Progenitor cell of endocrine pancreas (in vitro differentiated cells): ENCODE measurements at regions not wholly inside any gene's neighbourhood (a gene's known extent, or its start where the extent isn't known, plus 50 kb on each side); places are given as distances from the start of the nearest gene placed in this dataset.

ENCODE experiments used
- DNase-seq: peaks from one replicate; pipeline ENCODE4 v3.0.0; 2021; ENCODE audit warnings: low spot score; ENCODE audit not compliant: unreplicated experiment
- H3K27ac Mint-ChIP-seq: 2 replicates; pipeline ENCODE4 v1.8.0; 2021; ENCODE audit warnings: mild to moderate bottlenecking, moderate library complexity, mixed read lengths
- H3K27me3 Mint-ChIP-seq: 2 replicates; pipeline ENCODE4 v1.8.0; 2021; ENCODE audit warnings: mixed read lengths
- H3K36me3 Mint-ChIP-seq: 2 replicates; pipeline ENCODE4 v1.8.0; 2022; ENCODE audit warnings: mixed read lengths; ENCODE audit not compliant: insufficient read depth
- H3K4me1 Mint-ChIP-seq: 2 replicates; pipeline ENCODE4 v1.8.0; 2021; ENCODE audit warnings: low read depth, mixed read lengths
- H3K4me3 Mint-ChIP-seq: 2 replicates; pipeline ENCODE4 v1.8.0; 2021; ENCODE audit warnings: low read depth, mild to moderate bottlenecking, moderate library complexity, mixed read lengths
- H3K9me3 Mint-ChIP-seq: 2 replicates; pipeline ENCODE4 v1.8.0; 2021; ENCODE audit warnings: low read depth, mixed read lengths
- TF ChIP-seq, protein P1 (sequence below): fragments of 200-600 bp; sonication (generic); IDR thresholded peaks from one replicate; pipeline ENCODE4 v1.5.0; 2021; ENCODE audit warnings: antibody characterized with exemption, mild to moderate bottlenecking; ENCODE audit not compliant: unreplicated experiment

- Mint-ChIP-seq H3K36me3 (no peaks in the 10 kb centered on the region), H3K9me3 (no peaks in the 10 kb centered on the region), H3K27ac (no peak overlapping the region), H3K27me3 (no peaks in the 10 kb centered on the region), H3K4me1 (no peaks in the 10 kb centered on the region), H3K4me3 (no peak overlapping the region)
- TF ChIP-seq, protein P1, sequence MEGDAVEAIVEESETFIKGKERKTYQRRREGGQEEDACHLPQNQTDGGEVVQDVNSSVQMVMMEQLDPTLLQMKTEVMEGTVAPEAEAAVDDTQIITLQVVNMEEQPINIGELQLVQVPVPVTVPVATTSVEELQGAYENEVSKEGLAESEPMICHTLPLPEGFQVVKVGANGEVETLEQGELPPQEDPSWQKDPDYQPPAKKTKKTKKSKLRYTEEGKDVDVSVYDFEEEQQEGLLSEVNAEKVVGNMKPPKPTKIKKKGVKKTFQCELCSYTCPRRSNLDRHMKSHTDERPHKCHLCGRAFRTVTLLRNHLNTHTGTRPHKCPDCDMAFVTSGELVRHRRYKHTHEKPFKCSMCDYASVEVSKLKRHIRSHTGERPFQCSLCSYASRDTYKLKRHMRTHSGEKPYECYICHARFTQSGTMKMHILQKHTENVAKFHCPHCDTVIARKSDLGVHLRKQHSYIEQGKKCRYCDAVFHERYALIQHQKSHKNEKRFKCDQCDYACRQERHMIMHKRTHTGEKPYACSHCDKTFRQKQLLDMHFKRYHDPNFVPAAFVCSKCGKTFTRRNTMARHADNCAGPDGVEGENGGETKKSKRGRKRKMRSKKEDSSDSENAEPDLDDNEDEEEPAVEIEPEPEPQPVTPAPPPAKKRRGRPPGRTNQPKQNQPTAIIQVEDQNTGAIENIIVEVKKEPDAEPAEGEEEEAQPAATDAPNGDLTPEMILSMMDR = no peak
- no peak for DNase-seq
Observed at GRCh38 chr7:41581041-41581440, 121.8 kb downstream of the INHBA start.

DNA sequence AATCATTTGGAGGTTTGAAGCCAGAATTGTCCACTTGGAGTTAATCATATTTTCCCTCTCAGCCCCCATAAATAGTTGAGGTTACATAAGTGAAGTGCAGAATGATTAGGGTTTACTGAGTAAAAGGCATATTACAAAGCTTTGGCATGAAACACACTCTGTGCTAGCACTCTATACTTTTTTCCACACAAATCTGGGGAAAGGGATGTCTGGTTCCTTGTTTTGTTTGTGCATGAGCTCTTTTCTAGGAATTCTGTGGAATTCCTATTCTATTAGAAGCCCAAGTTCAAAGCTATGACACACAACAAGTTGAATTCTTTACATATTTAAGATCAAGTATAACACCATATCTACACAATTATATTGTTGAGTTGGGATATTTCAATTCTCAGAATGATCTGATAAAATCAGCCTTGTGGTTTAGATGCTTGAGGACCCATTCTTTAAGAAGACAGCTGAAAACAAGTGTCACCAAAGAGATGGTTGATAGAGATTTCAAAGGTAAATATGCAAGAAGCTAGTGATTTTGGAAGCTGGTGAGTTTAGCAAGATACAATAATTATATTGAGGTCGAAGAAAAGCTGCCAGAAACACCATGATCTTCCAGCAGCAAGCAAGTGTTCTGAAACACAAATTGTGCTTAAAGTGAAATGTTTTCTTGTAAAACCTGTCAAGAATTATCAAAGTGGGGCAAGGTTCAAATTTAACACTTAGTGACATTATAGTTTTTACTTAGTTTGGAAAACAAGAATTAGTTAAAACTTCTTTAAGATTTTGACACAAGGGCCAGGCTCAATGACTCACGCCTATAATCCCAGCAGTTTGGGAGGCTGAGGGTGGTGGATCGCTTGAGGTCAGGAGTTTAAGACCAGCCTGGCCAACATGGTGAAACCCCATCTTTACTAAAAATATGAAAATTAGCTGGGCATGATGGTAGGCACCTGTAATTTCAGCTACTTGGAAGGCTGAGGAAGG, 122.6 kb downstream of the INHBA start:
- Mint-ChIP-seq H3K4me3 (no peak overlapping the region), H3K27ac (no peak overlapping the region), H3K27me3 (no peaks in the 10 kb centered on the region), H3K4me1 (no peaks in the 10 kb centered on the region), H3K36me3 (no peaks in the 10 kb centered on the region), H3K9me3 (no peaks in the 10 kb centered on the region)
- TF ChIP-seq, protein P1 = no peak
- DNase-seq = no peak

DNA sequence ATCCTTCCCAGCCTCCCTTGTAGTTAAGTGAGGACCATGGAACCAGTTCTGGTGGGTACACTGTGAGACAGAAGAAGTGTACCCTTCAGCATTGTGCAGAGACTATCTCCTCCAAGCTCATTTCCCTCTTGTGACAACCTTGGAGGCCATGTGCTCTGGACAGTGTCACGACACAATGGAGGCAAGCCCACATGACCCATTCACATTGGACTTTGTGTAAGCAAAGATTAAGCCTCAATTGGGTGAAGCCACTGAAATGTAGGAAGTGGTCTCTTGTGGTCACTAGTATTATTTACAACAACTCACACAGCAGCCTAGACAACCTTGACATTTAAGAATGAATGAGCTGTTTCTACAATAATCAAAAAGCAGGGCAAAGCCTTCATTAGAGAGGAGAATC, 124.2 kb downstream of the INHBA start:
- Mint-ChIP-seq H3K4me1 (no peaks in the 10 kb centered on the region), H3K36me3 (no peaks in the 10 kb centered on the region)
- TF ChIP-seq, protein P1 = no peak

DNA sequence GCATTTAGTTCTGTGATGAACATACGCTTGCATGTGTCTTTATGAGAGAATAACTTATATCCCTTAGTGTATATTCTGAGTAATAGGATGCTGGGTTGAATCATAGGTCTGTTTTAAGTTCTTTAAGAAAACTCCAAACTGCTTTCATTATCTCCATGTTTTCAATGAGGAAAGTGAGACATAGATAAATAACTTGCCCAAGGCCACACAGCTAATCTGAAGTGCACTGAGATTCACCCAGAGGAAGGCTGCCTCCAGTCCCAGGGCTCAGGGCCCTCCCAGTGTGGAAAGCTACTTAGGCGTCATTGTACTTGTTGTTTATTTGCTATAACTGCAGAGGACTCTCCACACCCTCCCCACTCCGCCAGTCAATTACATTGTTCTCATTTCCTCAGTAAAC, 126.7 kb downstream of the INHBA start:
- H3K9me3 Mint-ChIP-seq = no peaks in the 10 kb centered on the region
- H3K4me3 Mint-ChIP-seq = no peak overlapping the region
- no peaks in the 10 kb centered on the region for H3K36me3 Mint-ChIP-seq
- H3K27me3 Mint-ChIP-seq = no peaks in the 10 kb centered on the region
- H3K4me1 Mint-ChIP-seq = peaks cover under 1% of the 10 kb centered on the region
- H3K27ac Mint-ChIP-seq = no peak overlapping the region
- TF ChIP-seq, protein P1 = no peak
- DNase-seq = no peak

More for the DNA sequence above, 124.2 kb downstream of the INHBA start:
- Mint-ChIP-seq H3K27ac (no peak overlapping the region), H3K27me3 (no peaks in the 10 kb centered on the region), H3K4me3 (no peak overlapping the region), H3K9me3 (no peaks in the 10 kb centered on the region)
- DNase-seq = no peak

GRCh38 chr7:41574377-41574776, 128.5 kb downstream of the INHBA start:
- DNase-seq = no peak
- H3K27ac Mint-ChIP-seq = no peak overlapping the region
- H3K9me3 Mint-ChIP-seq = no peaks in the 10 kb centered on the region
- peaks cover 3% of the 10 kb centered on the region for H3K4me1 Mint-ChIP-seq
- H3K4me3 Mint-ChIP-seq = no peak overlapping the region
- no peaks in the 10 kb centered on the region for H3K36me3 Mint-ChIP-seq
- no peaks in the 10 kb centered on the region for H3K27me3 Mint-ChIP-seq
- TF ChIP-seq, protein P1 = no peak
